Lower leg skin (tissue), 3 donors: ENCODE measurements at regions not wholly inside any gene's neighbourhood (a gene's known extent, or its start where the extent isn't known, plus 50 kb on each side); places are given as distances from the start of the nearest gene placed in this dataset.

Experiments
- CTCF ChIP-seq, 3 donors: fragments of 450-650 bp; IDR thresholded peaks; one replicate each; pipeline ENCODE4 v1.5.1; 2016; ENCODE audit warnings: antibody characterized with exemption in 3 of 3, mild to moderate bottlenecking in 3 of 3, moderate library complexity in 2 of 3
- POLR2A ChIP-seq, 2 donors: fragments of 450-650 bp; IDR thresholded peaks; one replicate each; pipeline ENCODE4 v1.6.1; 2016 to 2017; ENCODE audit warnings: antibody characterized with exemption in 2 of 2, mild to moderate bottlenecking in 1 of 2, moderate library complexity in 1 of 2

GRCh38 chr21:28607545-28607944 is 385.1 kb downstream of the LTN1 start:
- TF ChIP-seq CTCF (IDR thresholded peaks at IDR 0.05), result no peak
- TF ChIP-seq POLR2A (IDR thresholded peaks at IDR 0.05), result no peak
